Kidney capillary endothelial cell (primary cell): ENCODE measurements at regions not wholly inside any gene's neighbourhood (a gene's known extent, or its start where the extent isn't known, plus 50 kb on each side); places are given as distances from the start of the nearest gene placed in this dataset.
A peak's percentile ranks its signal among the peaks of the same experiment; 100 is the strongest.

ENCODE experiments used
- DNase-seq: peaks from one replicate; pipeline ENCODE4 v3.0.0-alpha.2; 2018; ENCODE audit warnings: low spot score

GRCh38 chr10:107831772-107832171, 667.3 kb upstream of the SORCS1 start:
- DNase-seq = no peak

- no peak for DNase-seq
These were observed 664.7 kb upstream of the SORCS1 start for GRCh38 chr10:107829161-107829560.

- DNase-seq = no peak
These were observed 661.7 kb upstream of the SORCS1 start for GRCh38 chr10:107826171-107826570.

GRCh38 chr10:107814865-107815487, 650.5 kb upstream of the SORCS1 start:
- DNase-seq = peak; percentile 62

DNA sequence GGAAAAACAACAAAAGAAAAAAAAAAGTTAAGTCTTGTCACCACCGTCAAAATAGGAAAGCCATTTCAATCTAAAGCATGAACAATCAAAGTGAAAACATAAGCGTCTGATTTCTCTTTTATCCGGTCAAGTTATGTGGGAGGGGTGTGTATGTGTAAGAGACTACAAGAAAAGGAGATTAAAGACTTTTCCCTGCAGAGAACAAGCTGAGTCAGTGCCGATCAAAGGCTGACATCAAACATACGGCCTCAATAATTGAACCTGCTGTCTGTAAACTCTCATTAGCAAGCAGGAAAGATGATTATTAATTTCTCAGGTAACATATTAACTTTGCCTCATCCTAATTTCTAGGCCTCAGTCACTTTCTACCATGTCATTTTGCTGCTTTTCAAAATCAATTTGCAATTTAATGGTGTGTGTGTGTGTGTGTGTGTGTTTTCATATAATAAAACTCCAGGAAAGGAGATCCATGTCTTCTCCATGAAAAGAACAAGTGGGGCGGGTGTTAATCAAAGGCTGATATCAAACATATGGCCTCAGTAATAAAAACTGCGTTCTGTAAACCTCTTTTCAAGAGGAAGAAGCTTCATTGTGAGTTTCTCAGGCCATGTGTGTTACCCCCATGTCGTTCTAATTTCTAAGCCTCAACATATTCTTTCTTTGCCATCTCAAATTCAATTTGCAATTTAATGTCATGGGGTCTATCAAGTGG, 649.1 kb upstream of the SORCS1 start:
- no peak for DNase-seq

GRCh38 chr10:107809889-107810288, 645.4 kb upstream of the SORCS1 start:
- no peak for DNase-seq

- no peak for DNase-seq
These were observed 643.3 kb upstream of the SORCS1 start for GRCh38 chr10:107807836-107808235.

GRCh38 chr10:107806026-107806425, 641.5 kb upstream of the SORCS1 start:
- no peak for DNase-seq

DNA sequence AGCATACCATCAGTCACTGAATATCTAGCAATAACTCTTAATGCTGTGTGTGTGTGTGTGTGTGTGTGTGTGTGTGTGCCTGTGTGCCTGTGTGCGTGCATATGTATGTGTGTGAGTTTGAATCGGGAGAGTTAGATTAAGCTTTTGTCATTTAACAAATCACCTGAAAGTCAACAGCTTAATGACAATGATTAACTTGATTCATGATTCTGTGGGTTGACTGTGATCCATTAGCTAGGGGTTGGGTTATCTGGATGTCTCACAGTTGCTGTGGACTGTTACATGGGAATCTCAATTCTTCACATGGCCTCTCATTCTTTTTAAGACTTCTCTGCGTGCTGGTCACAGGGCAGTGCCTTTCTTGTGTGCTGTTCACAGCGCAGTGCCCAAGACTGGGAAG, 639.0 kb upstream of the SORCS1 start:
- no peak for DNase-seq

DNA sequence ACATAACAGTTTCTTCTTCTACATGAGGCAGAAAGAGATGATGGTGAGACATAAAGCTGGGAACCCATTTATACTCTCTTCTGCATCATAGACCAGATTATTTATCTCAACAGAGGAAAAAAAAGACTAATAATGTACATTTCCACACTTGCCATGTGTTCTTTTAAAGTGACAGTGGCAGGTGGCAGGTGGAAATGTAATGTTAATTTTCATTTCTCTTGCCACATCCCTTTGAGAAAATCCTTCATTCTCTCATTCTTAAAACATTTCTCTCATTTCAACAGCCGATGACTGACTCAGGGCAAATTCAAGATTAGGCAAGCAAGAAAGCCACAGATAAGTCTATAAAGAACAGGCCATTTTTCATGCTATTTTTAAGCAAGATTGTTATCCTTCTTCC, 635.6 kb upstream of the SORCS1 start:
- no peak for DNase-seq

DNA sequence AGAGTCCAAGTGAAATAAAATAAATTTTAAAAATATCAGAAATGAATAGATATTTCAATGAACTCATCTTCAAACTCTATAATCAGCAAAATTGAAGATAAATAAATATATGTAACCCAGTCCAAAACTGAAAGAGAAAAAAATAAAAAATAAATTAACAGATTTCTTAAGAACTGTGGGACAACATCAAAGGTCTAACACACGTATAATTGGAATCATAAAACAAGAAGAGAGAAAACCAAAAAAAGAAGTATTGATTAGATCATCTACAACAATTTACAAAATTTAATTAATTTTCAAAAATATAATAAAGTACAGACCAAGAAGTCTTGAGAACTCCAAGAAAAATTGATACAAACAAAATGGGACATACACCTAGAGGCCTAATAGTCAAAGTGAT, 625.8 kb upstream of the SORCS1 start:
- peak; percentile 30 for DNase-seq

GRCh38 chr10:107771066-107771465, 606.6 kb upstream of the SORCS1 start:
- no peak for DNase-seq

DNA sequence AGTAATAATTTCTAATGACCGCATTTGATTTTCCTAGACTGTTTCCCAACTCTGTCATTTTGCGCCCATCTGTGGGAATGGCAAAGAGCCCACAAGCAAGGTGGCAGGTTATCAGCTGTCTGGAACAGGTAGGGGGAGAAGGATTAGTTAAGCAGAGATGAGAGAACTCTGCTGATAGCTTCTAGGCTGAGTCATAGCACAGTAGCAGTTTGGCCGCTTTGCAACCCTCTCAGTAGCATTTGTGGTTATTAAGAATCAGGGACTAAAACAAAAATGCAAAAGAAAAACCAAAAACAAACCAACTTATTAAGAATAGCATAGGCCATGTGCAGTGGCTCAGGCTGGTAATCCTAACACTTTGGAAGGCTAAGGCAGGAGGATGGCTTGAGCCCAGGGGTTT, 602.7 kb upstream of the SORCS1 start:
- DNase-seq = no peak

GRCh38 chr10:107754814-107755213, 590.3 kb upstream of the SORCS1 start:
- DNase-seq = no peak

DNA sequence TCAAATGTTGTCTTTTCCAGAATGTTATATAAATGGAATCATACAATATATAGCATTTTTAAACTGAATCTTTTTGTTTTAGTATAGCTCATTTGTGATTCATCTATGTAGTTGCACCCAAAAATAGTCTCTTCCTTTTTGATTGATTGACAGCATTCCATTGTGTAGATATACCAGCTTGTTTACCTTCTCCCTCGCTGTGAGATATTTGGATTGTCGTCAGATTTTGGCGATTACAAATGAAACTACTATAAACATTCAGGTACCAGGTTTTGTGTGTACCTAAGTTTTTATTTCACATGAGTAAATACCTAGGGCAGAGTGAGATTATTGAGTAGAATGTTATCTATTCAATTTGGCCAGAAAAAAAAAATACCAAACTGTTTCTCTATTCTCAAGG, 584.7 kb upstream of the SORCS1 start:
- no peak for DNase-seq

DNA sequence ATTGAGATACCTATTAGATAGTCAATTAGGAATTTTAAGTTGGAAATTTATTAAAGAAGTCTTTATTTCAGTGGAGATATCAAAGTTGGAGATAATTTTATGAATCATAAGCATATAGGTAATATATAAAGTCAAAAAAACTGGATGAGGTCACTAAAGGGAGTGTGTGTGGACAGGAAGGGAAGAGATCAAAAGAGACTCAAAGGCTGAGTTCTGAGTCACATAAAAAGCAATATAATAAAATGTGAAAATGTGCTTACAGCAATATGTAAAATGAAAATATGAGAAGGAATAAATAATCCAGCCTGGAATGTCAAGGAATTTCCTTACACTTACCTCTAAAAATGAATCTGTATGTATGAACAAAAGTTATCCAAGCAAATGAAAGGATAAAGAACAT, 583.3 kb upstream of the SORCS1 start:
- DNase-seq = peak; percentile 9

DNA sequence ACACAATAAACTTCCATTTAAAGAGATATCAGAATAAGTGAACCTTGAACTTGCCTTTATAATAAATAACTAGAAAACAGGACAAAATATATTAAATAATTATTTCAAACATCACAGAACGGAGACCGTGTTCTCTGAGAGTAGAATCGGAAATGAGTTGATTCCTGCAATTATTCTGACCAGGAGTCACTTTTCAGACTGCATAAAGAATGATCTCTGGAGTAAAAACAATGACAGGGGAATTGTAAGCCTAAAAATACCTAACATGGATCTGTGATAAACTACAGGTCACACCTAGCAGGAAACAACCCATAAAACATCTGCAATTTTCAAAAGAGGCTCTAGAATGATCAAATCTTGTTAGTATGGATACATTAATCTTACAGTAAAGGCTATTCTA, 577.5 kb upstream of the SORCS1 start:
- peak; percentile 82 for DNase-seq

GRCh38 chr10:107740962-107741690, 576.6 kb upstream of the SORCS1 start:
- DNase-seq = peak; percentile 79

DNA sequence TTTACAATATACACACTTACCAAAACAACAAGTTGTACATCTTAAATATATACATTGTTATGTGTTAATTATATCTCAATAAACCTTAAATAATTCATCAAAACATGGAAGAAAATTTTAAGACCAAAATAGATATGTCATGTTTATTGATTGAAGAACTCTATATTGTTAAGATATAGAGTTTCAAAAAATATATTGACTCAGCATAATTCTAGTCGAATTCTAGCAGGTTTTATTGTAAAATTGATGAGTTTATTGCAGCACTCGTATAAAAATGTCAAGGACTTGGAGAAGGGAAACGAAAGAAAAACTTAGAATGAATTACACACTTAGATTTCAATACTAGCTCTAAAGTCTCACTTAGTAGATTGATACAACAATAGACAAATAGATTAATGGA, 575.4 kb upstream of the SORCS1 start:
- no peak for DNase-seq

DNA sequence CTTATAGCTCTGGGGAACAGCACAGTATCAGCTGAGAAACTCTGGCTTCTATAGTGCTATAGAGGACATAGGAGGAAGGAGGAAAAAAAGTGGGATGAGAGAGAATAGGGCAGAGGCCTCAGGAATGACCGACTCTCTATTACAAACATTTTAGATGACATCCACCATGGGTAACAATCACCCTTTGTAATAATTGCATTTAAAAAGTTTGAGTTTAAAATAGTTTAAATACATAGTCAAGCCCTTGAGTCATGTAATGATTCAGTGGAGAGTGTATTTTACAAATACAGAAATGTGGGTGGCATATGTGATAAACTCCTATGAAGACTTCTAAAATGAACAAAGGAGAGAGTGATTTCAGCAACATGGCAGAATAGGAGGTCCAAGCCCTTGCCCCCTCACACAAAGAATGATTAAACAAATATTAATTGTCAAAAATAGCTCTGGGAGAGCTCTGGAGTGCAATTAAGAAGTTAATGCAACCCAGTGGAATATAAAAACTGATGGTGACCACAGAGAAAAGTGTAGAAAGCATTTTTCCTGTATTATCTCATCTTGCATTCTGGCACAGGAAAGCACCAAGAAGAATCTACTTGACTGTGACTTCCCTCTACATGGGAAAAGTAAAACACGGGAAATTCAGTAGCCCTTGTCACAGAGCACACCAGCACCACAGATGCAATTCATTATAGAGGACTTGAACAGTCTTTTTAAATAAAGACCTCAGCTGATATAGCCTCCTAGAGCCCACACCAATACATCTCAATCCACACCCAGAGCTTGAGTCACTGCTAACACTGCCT, 569.0 kb upstream of the SORCS1 start:
- no peak for DNase-seq

GRCh38 chr10:107732045-107732444, 567.5 kb upstream of the SORCS1 start:
- DNase-seq = no peak

- DNase-seq = no peak
These were observed 564.3 kb upstream of the SORCS1 start for GRCh38 chr10:107728807-107729206.
